Kidney (tissue), 13 donors: ENCODE measurements at regions not wholly inside any gene's neighbourhood (a gene's known extent, or its start where the extent isn't known, plus 50 kb on each side); places are given as distances from the start of the nearest gene placed in this dataset.

Source experiments
- DNase-seq, 5 donors: peaks; one replicate each; pipeline ENCODE4 v3.0.0-alpha.2; 2013 to 2020
- FAIRE-seq: peaks from 2 replicates; lab custom pipeline; 2012; peaks lifted over from hg19 to GRCh38; lab: Jason Lieb, UNC
- H3K27ac ChIP-seq, 2 donors: one replicate each; pipeline ENCODE4 v1.7.0; 2013; ENCODE audit warnings: low read depth in 2 of 2, low read length in 2 of 2, inconsistent platforms in 1 of 2
- H3K27me3 ChIP-seq: one replicate; pipeline ENCODE4 v1.7.1; 2013; ENCODE audit warnings: low read length, inconsistent platforms; ENCODE audit not compliant: control insufficient read depth, insufficient read depth
- H3K36me3 ChIP-seq, 3 donors: one replicate each; pipeline versions ENCODE4 v1.7.0 to v1.7.1; 2013; ENCODE audit warnings: low read length in 3 of 3, control low read depth in 1 of 3, inconsistent platforms in 1 of 3; ENCODE audit not compliant: insufficient read depth in 3 of 3, control insufficient read depth in 2 of 3
- H3K4me1 ChIP-seq, 3 donors: one replicate each; pipeline versions ENCODE4 v1.7.0 to v1.7.1; 2013; ENCODE audit warnings: low read length in 3 of 3, inconsistent platforms in 1 of 3, low read depth in 1 of 3; ENCODE audit not compliant: control insufficient read depth in 2 of 3, insufficient read depth in 2 of 3
- H3K4me3 ChIP-seq, 3 donors: one replicate each; pipeline versions ENCODE4 v1.7.0 to v1.8.1; 2013; ENCODE audit warnings: low read length in 3 of 3, control low read depth in 1 of 3, inconsistent platforms in 1 of 3
- H3K9ac ChIP-seq, 3 donors: one replicate each; pipeline versions ENCODE4 v1.7.0 to v1.7.1; 2013; ENCODE audit warnings: low read length in 3 of 3, control low read depth in 1 of 3, inconsistent platforms in 1 of 3
- H3K9me3 ChIP-seq, 3 donors: one replicate each; pipeline versions ENCODE4 v1.7.0 to v1.7.1; 2013; ENCODE audit warnings: low read length in 3 of 3, control low read depth in 1 of 3, inconsistent platforms in 1 of 3; ENCODE audit not compliant: control insufficient read depth in 2 of 3, insufficient read depth in 1 of 3
- CTCF ChIP-seq: IDR thresholded peaks from 3 replicates; pipeline ENCODE4 v1.5.1; 2012; ENCODE audit warnings: mild to moderate bottlenecking, moderate library complexity, borderline replicate concordance; ENCODE audit not compliant: insufficient read depth; ENCODE audit errors: extremely low read depth
- intact Hi-C: fragments of 100-400 bp; cut with DNase I; formaldehyde crosslinking; loops from one replicate; pipeline ENCODE4 v1.11.1; 2022
- donor health status: control.
- donor health status: control.
- donor health status: control.
- donor health status: control.
- donor health status: control.
- donor health status: DM: yes; HTN: yes; CAD: no.
- donor health status: Normal renal cell carcinoma (clear cell type).

GRCh38 chr7:54252256-54253035 is 289.7 kb upstream of the VSTM2A start:
- no peak overlapping the region for H3K4me3 ChIP-seq
- DNase-seq (no peak), FAIRE-seq (no peak)
- TF ChIP-seq CTCF, result no peak
- H3K4me1 ChIP-seq, result no peaks in the 10 kb centered on the region
- H3K27me3 ChIP-seq, result no peaks in the 10 kb centered on the region
- H3K9ac ChIP-seq, result no peak overlapping the region
- H3K36me3 ChIP-seq, result no peaks in the 10 kb centered on the region
- no peak overlapping the region for H3K27ac ChIP-seq
- intact Hi-C loops, result no loop called here
- H3K9me3 ChIP-seq, result no peaks in the 10 kb centered on the region

GRCh38 chr7:54253036-54253373 is 289.2 kb upstream of the VSTM2A start:
- H3K4me1 ChIP-seq, result no peaks in the 10 kb centered on the region
- no peaks in the 10 kb centered on the region for H3K9me3 ChIP-seq
- FAIRE-seq, result no peak
- H3K4me3 ChIP-seq, result no peak overlapping the region
- TF ChIP-seq CTCF, result no peak
- no peaks in the 10 kb centered on the region for H3K27me3 ChIP-seq
- no peak for DNase-seq
- no peak overlapping the region for H3K9ac ChIP-seq
- no peaks in the 10 kb centered on the region for H3K36me3 ChIP-seq
- H3K27ac ChIP-seq, result no peak overlapping the region
- intact Hi-C loops, result no loop called here

GRCh38 chr7:54255242-54255641 is 286.9 kb upstream of the VSTM2A start:
- intact Hi-C loops, result no loop called here
- no peak for FAIRE-seq

More at GRCh38 chr7:54255242-54255641, 286.9 kb upstream of the VSTM2A start:
- Histone ChIP-seq H3K9me3 (no peaks in the 10 kb centered on the region), H3K27me3 (no peaks in the 10 kb centered on the region), H3K4me1 (no peaks in the 10 kb centered on the region), H3K9ac (no peak overlapping the region), H3K27ac (no peak overlapping the region), H3K4me3 (no peak overlapping the region), H3K36me3 (no peaks in the 10 kb centered on the region)
- no peak for DNase-seq
- TF ChIP-seq CTCF, result no peak
